GM19025 (cell line): ENCODE measurements at regions not wholly inside any gene's neighbourhood (a gene's known extent, or its start where the extent isn't known, plus 50 kb on each side); places are given as distances from the start of the nearest gene placed in this dataset.

ENCODE experiments used
- ATAC-seq: cut with Tn5 transposase; IDR thresholded peaks from one replicate; pipeline ENCODE4 v1.9.1; 2021; ENCODE audit warnings: mild to moderate bottlenecking, low read depth, moderate library complexity; ENCODE audit not compliant: unreplicated experiment

GRCh38 chr18:45222180-45222579 is 393.1 kb upstream of the SLC14A2 start:
- ATAC-seq, result no peak

GRCh38 chr18:45227001-45227742 is 388.1 kb upstream of the SLC14A2 start:
- ATAC-seq, result no peak

DNA sequence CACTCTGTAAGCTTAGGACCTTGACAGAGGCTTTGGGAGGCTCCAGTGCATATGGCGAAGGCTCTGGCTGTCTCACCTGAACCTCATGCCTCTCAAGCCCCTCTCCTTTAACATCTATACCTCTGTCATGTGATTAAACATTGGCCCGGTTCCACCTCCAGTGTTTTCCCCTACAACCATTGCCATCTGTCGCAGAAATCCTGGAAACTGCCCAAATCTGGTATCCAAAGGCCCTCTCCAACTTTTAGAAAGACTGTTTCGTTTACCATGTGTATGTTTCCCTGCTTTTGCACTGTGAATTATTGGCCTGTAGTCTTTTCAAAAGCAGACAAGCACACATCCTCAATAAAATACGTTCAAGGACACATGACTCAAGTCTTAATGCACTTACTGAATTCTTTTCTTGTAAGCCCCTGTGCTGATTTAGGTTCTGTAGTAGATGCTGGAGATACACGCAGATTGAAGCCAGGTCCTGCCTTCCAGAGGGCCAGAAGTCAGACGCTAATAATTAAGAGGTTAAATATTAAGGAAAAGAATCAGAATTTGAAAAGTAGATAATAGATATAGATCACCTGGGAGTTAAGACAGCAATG is 386.4 kb upstream of the SLC14A2 start:
- no peak for ATAC-seq

- no peak for ATAC-seq
Observed at GRCh38 chr18:45231617-45232016, 383.7 kb upstream of the SLC14A2 start.

GRCh38 chr18:45232061-45232460 is 383.2 kb upstream of the SLC14A2 start:
- ATAC-seq, result no peak

- no peak for ATAC-seq
Observed at GRCh38 chr18:45236676-45237075, 378.6 kb upstream of the SLC14A2 start.

DNA sequence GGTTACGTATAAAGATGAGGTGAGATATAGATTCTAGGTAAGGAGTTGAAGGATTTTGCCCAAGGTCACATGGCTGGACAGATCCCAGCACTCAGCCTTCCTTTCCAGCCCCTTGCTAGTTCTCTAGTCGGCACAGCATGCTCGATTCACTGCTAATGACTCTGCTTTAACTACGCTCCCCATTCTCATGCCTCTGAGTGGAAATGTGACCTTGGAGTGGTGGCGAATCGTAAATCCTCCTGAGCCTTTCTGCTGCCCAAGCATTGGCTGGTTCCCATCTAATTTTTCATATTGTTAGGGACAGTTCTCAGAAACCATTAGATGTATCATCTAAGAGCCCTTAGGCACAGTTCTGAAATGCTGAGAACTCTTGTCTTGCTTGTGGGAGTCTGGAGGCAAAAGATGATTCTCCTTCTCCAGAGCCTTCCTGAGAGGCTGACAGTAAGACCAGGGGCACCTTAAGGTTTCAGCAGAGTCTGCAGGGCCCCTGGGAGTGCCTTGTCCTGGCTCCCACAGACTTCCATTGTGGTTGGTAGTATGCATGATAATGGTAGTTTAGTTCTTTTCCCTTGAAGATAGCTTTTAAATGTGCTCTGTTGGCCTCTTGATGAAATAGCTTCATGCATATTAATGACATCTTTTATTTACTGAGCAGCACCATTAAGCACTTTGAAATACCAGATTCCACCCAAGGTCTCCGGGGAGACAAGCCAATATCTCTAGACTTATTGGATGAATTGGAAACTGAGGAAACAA is 377.8 kb upstream of the SLC14A2 start:
- no peak for ATAC-seq

- ATAC-seq, result no peak
Observed at GRCh38 chr18:45241271-45241670, 374.0 kb upstream of the SLC14A2 start.

DNA sequence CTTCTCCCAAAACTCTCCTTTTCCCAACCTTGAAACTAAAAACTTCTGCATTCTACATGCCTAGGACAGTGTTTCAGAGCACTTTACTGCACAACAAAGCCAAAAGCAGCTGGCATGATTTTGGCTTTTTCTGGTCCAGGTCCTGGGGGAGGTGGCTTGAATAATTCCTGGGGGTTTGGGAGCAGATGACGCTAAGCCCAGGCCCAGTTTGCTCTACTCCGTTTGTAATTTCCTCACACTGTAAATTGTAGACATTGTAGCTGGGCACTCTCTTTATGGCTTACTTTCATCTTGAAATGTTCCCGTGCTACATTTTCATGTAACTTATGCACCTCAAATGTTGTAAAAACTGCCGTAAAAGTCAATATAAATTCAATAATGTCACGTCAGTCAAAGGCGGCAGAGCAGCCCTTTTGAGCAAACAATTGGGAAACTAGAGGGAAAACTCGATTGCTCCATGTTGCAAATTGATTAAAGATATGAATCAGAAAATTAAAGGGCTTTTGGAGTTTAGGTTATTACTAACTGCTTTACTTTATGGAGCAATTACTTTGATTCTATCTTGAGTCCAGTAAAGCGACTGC is 373.2 kb upstream of the SLC14A2 start:
- no peak for ATAC-seq

- ATAC-seq, result no peak
Observed at GRCh38 chr18:45243340-45244110, 371.8 kb upstream of the SLC14A2 start.

DNA sequence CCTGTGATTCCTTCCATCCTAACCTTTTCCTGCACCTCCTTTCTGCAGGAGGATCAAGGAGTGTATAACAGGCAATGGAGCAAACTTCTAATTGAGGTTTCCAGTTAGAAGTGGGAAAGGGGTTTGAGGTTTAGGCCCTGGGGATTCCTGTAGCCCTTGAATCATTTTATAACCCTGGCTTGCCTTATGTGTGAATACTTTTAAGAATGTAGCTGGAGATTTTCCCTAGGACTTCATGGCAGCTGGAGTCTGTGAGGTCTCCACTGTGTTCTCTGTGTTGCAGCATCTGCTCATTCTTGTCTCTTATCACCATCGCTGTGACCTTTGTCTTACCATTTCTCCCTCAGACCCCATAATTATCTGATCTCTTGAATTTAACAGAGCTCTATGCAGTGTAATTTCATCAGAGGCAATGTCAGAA is 370.2 kb upstream of the SLC14A2 start:
- ATAC-seq, result no peak

GRCh38 chr18:45248240-45248903 is 366.9 kb upstream of the SLC14A2 start:
- no peak for ATAC-seq

DNA sequence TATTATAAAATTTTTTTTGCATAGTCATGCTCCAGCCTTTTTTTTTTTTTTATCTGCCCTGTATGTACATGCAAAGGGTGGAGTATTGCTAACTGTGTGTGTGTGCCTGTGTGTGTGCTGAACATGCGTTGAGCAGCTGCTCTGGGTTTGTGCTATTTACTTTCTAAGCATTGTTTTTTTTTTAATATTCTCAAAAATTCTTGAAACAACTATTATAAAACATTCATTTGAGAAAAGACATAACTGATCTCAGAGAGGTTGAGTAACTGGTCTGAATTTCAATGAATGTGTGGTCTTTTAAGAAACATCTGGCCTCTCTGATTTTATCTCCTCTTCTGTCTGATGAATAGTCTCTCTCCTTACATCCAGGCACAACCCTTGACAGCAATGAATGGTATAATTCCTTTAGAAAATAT is 366.0 kb upstream of the SLC14A2 start:
- no peak for ATAC-seq

- ATAC-seq, result no peak
Observed at GRCh38 chr18:45250479-45250878, 364.8 kb upstream of the SLC14A2 start.

DNA sequence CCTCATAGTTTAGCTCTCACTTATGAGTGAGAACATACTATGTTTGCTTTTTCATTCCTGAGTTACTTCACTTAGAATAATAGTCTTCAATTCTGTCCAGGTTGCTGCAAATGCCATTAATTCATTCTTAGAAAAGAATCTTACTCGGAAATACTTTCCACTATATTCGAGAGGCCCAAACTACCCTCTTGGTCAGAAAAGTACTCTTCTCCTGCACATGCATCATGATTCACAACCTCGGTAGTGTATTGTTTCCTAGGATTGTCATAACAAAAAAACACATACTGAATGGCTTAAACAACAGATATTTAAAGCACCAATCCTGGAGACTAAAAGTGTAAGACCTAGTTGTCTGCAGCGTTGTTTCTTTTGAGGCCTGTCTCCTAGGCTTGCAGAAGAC is 364.0 kb upstream of the SLC14A2 start:
- ATAC-seq, result no peak

DNA sequence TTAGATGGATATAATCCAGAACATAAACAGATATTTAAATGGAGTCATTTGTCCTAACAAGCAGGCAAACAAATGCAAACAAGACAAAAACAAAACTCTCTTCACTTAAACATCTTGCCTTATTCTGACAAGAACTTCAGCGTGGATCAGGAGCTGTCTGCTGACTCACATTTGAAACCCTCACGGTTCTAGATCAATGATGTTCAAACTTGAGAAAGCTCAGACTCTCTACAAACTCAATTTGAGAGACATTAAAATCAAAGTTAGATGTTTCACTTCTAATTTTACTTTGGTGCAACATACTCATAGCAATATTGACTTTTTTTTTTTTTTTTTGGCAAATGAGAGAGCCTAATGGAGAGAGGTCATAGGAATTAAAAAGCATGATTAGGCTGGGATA is 362.8 kb upstream of the SLC14A2 start:
- ATAC-seq, result no peak

DNA sequence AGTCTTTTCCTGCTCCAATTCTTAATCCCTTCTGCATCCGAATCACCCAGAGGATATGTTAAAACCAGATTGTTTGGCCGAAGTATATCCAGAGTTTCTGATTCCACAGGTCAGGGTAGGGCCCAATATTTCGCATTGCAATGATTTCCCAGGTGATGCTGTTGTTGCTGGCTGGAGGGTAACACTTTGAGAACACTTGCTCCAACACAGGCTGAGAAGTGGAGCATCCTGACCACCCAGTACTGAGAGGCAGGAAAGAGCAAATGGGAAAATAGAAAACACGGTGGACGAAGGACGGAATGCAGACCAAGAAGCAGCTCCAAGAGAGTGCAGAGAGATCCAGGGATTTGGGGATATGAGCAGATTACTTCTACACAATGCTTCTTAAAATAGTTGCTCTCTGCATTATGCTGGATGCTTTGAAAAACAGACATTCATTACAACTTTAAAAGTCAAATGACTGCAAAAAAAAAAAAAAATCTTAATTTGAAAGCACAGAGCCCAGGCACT is 362.2 kb upstream of the SLC14A2 start:
- no peak for ATAC-seq

- ATAC-seq, result no peak
Observed at GRCh38 chr18:45253973-45254708, 361.1 kb upstream of the SLC14A2 start.

DNA sequence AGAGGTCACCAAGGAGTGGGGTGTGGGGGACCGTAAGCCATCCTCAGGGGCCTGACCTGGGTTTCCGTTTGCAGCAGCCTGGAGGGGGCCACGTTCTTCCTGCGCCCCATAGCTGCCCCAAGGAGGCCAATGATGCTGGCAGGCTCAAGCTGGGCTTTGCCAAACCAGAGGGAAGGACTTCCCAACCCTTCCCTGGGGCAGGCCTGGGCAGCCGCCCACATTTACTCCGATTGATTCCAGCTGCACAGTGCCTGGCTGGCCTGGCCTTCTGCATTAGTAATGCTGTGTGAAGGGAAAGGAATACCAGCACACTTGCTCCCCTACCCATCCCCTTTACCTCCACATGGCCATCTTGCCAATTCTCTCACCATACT is 360.6 kb upstream of the SLC14A2 start:
- no peak for ATAC-seq
